ENCODE measurements at regions not wholly inside any gene's neighbourhood (a gene's known extent, or its start where the extent isn't known, plus 50 kb on each side); places are given as distances from the start of the nearest gene placed in this dataset.

GRCh38 chr1:96632045-96632664, 89.4 kb upstream of the PTBP2 start:
- Mint-ChIP-seq H3K27me3 (no peaks in the 10 kb centered on the region), H3K9me3 (no peaks in the 10 kb centered on the region), H3K4me1 (no peaks in the 10 kb centered on the region), H3K4me3 (no peak overlapping the region), H3K27ac (no peak overlapping the region)
- ATAC-seq (no peak), DNase-seq (no peak)

- Mint-ChIP-seq H3K4me1 (no peaks in the 10 kb centered on the region), H3K27me3 (no peaks in the 10 kb centered on the region), H3K9me3 (no peaks in the 10 kb centered on the region), H3K4me3 (no peak overlapping the region), H3K27ac (no peak overlapping the region)
- DNase-seq, result no peak
- no peak for ATAC-seq
These were observed 87.9 kb upstream of the PTBP2 start for GRCh38 chr1:96633695-96634094.

- no peak for DNase-seq
- H3K9me3 Mint-ChIP-seq, result no peaks in the 10 kb centered on the region
- H3K27ac Mint-ChIP-seq, result no peak overlapping the region
- H3K4me3 Mint-ChIP-seq, result no peak overlapping the region
- no peaks in the 10 kb centered on the region for H3K27me3 Mint-ChIP-seq
- H3K4me1 Mint-ChIP-seq, result no peaks in the 10 kb centered on the region
- no peak for ATAC-seq
These were observed 86.7 kb upstream of the PTBP2 start for GRCh38 chr1:96634883-96635282.

- no peak for ATAC-seq
- Mint-ChIP-seq H3K4me3 (no peak overlapping the region), H3K9me3 (no peaks in the 10 kb centered on the region), H3K27ac (no peak overlapping the region), H3K4me1 (no peaks in the 10 kb centered on the region), H3K27me3 (peaks cover 12% of the 10 kb centered on the region)
- DNase-seq, result no peak
These were observed 80.3 kb upstream of the PTBP2 start for GRCh38 chr1:96641282-96641681.

GRCh38 chr1:96643519-96643918, 78.1 kb upstream of the PTBP2 start:
- Mint-ChIP-seq H3K9me3 (no peaks in the 10 kb centered on the region), H3K27me3 (peaks cover 12% of the 10 kb centered on the region), H3K27ac (no peak overlapping the region), H3K4me1 (no peaks in the 10 kb centered on the region), H3K4me3 (no peak overlapping the region)
- no peak for DNase-seq
- no peak for ATAC-seq

- ATAC-seq (no peak), DNase-seq (no peak)
- Mint-ChIP-seq H3K9me3 (peaks cover 11 to 12% of the 10 kb centered on the region in 2 donors), H3K27me3 (peaks cover 15% of the 10 kb centered on the region), H3K27ac (no peak overlapping the region), H3K4me1 (no peaks in the 10 kb centered on the region), H3K4me3 (no peak overlapping the region)
These were observed 72.3 kb upstream of the PTBP2 start for GRCh38 chr1:96649301-96649700.

GRCh38 chr1:96651517-96651916, 70.1 kb upstream of the PTBP2 start:
- peaks cover 11 to 13% of the 10 kb centered on the region in 2 donors for H3K9me3 Mint-ChIP-seq
- ATAC-seq (no peak), DNase-seq (no peak)
- no peaks in the 10 kb centered on the region for H3K4me1 Mint-ChIP-seq
- no peak overlapping the region for H3K27ac Mint-ChIP-seq
- no peak overlapping the region for H3K4me3 Mint-ChIP-seq
- H3K27me3 Mint-ChIP-seq, result peaks cover 8% of the 10 kb centered on the region

GRCh38 chr1:96660051-96660450, 61.5 kb upstream of the PTBP2 start:
- ATAC-seq (no peak), DNase-seq (no peak)
- Mint-ChIP-seq H3K9me3 (peaks cover 8 to 13% of the 10 kb centered on the region in 2 donors), H3K27ac (no peak overlapping the region), H3K27me3 (no peaks in the 10 kb centered on the region), H3K4me3 (no peak overlapping the region), H3K4me1 (no peaks in the 10 kb centered on the region)

- H3K27me3 Mint-ChIP-seq, result no peaks in the 10 kb centered on the region
- H3K9me3 Mint-ChIP-seq, result peaks cover 8 to 13% of the 10 kb centered on the region in 2 donors
- no peak overlapping the region for H3K27ac Mint-ChIP-seq
- H3K4me3 Mint-ChIP-seq, result no peak overlapping the region
- DNase-seq (no peak), ATAC-seq (no peak)
- H3K4me1 Mint-ChIP-seq, result no peaks in the 10 kb centered on the region
These were observed 61.1 kb upstream of the PTBP2 start for GRCh38 chr1:96660503-96660902.

Measured in stimulated activated naive CD8-positive, alpha-beta T cell treated with anti-CD3 and anti-CD28 coated beads, Interleukin-15, amount 100 ng/mL, for 72 hours (primary cell).